SK-N-SH treated with all-trans-retinoic acid at 6 μM for 48 hours (cell line): ENCODE measurements at regions not wholly inside any gene's neighbourhood (a gene's known extent, or its start where the extent isn't known, plus 50 kb on each side); places are given as distances from the start of the nearest gene placed in this dataset.
"Not testable (repeated sequence)": the region's sequence is repeated elsewhere in the genome, so short reads cannot be mapped to it uniquely, and the experiment has no call there.

Experiments
- ATAC-seq: fragments of 200-7000 bp; cut with Tn5 transposase; 3 replicates; pipeline ENCODE4 v1.9.1; 2020; ENCODE audit warnings: mild to moderate bottlenecking, moderate library complexity

- not testable (repeated sequence) for ATAC-seq
Measured at GRCh38 chr15:21018176-21018575, 152.1 kb upstream of the POTEB2 start.

GRCh38 chr15:21017326-21017725 is 151.2 kb upstream of the POTEB2 start:
- ATAC-seq = not testable (repeated sequence)

- ATAC-seq = not testable (repeated sequence)
Measured at GRCh38 chr15:21016589-21016988, 150.5 kb upstream of the POTEB2 start.

DNA sequence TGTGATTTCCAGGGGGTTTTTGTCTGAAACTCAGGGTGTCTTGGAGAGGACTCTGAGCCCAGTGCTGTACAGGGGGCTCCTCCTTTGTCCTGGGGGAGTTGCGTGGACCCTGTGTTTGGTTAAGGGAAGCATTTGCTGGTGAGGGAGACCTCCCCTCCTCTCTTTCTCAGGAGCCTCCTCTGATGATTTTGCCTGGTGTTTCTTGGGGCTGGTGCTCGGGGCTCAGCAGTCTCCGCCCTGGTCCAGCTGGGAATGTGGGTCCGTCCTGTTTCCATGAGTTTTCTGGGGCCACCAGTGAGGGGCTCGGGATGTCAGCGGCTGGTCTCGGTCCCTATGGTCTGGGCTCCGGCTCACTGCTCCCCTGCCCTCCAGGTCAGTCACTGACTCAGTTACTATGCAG is 149.1 kb upstream of the POTEB2 start:
- not testable (repeated sequence) for ATAC-seq

DNA sequence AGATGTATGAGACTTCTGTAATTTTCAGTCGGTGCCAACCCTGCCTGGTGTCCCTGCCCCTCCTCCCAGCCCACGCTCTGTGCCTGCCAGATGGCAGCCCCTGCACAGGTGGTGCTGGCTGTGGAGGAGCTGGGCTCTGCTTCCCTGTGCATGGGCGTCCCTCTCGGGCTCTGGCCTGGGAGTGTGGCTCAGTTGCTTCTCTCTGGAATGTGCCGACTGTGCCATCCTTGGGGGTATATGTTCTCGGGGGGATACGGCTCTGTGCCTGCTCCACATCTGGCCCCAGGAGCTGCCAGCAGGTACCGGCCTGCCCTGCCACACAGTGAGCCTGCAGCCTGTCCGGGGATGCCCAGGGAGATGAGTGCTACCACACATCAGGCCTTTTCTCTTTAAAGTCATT is 147.2 kb upstream of the POTEB2 start:
- not testable (repeated sequence) for ATAC-seq

DNA sequence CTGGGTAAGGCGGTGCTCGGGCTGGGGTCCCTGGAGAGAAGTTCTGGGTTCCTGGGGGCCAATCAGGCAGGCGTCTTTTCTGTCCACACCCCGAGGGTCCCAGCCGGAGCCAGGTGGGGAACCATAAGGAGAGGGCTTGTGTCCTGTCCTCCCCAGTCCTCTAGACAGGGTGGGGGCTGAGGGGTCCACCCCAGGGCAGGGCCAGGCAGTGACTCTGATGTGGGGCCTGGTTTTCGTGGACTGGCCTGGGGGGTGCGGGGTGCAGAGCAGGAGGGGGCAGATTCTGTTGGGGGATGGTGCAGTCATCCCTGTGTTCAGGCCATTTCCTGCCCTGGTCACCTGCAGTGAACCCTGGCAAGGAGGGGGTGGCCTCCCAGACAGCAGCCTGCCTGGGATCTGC is 143.5 kb upstream of the POTEB2 start:
- ATAC-seq = not testable (repeated sequence)

GRCh38 chr15:21003459-21003858 is 137.3 kb upstream of the POTEB2 start:
- not testable (repeated sequence) for ATAC-seq

GRCh38 chr15:21001950-21002349 is 135.8 kb upstream of the POTEB2 start:
- ATAC-seq = not testable (repeated sequence)

DNA sequence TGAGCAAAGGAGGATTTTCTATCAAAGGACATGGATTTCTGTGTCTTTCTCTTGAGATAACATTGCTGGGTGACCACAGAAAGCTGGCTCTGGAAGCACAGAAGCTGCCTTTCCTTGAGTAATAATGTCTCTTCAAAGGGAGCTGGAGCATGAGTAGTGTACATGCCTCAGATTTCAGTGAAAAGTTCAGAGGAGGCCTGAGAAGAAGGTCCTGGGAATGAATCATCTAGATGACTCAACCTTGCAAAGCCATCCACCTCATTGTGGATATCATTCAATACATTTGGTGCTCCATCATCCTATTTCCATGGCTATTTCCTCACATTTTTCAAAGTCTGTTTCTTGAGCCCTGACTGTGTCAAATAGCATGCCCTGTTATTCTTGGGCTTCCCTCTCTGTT is 125.6 kb upstream of the POTEB2 start:
- ATAC-seq = not testable (repeated sequence)

DNA sequence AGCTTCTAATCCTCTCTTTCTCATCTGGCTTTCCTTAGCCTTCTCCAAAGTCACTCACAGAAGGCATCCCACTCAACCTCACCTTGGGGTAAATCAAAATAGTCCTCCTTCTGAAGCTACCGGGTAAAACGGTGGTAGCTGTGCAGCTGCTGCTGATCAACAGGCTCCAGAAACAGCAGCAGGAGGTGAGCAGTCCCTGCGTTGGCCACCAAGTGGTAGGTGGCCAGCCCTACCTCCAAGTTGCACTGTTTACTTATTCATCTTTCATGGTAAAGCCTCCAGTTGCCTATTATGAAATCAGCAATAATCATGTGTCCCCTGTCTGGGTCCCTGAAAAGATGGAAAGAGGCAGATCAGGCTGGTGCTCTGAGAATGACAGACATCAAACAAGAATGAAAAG is 125.1 kb upstream of the POTEB2 start:
- not testable (repeated sequence) for ATAC-seq

- not testable (repeated sequence) for ATAC-seq
Measured at GRCh38 chr15:20986775-20987174, 120.7 kb upstream of the POTEB2 start.

GRCh38 chr15:20978057-20978456 is 111.9 kb upstream of the POTEB2 start:
- peak; percentile 62 for ATAC-seq

- ATAC-seq = not testable (repeated sequence)
Measured at GRCh38 chr15:20972762-20973161, 106.6 kb upstream of the POTEB2 start.

- not testable (repeated sequence) for ATAC-seq
Measured at GRCh38 chr15:20959299-20959698, 93.2 kb upstream of the POTEB2 start.

GRCh38 chr15:20929322-20929721 is 63.2 kb upstream of the POTEB2 start:
- ATAC-seq = not testable (repeated sequence)
